Hematopoietic multipotent progenitor cell treated with erythropoietin and hydrocortisone succinate and interleukin-3 and kit ligand, for 4 days (in vitro differentiated cells): ENCODE measurements at regions not wholly inside any gene's neighbourhood (a gene's known extent, or its start where the extent isn't known, plus 50 kb on each side); places are given as distances from the start of the nearest gene placed in this dataset.
"Not testable (repeated sequence)": the region's sequence is repeated elsewhere in the genome, so short reads cannot be mapped to it uniquely, and the experiment has no call there.

ENCODE experiments used
- DNase-seq: peaks from one replicate; pipeline ENCODE4 v3.0.0-alpha.2; 2015

DNA sequence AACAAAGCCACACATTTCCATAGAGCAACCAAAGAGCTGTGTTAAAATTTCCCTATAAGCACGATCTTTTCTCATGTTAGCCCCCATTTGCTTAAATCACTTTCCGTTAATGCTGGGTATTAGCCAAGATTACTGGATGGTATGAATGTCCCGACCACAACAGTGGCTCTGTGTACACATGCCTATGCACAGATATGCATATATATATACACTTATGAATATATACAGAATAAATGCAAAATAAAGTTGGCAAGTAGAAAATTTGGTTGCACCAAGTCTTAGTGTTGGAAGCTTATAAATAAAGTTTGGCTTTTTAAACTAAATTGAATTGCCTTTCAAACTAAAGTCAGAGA, 265.9 kb upstream of the ETAA1 start:
- DNase-seq = no peak

- not testable (repeated sequence) for DNase-seq
Observed at GRCh38 chr2:67132441-67132940, 264.6 kb upstream of the ETAA1 start.

GRCh38 chr2:67135208-67135607, 261.9 kb upstream of the ETAA1 start:
- DNase-seq = no peak

DNA sequence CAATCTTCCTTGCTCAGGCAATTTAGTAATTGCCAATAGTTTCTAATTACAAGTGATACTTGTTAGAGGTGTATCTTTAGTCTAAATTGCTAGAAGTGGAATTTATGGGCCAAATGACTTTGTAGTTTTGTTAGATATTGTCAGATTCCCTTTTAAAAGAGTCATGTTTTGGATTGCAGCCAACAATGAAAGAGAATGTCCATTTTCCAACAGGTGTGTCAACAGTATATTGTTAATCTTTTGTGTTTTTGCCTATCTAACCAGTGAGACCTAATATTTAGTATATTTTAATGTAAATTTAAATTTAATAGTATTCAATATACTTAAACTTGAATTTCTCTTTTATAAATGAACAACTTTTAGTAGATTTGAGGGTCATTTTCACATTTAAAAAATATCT, 259.4 kb upstream of the ETAA1 start:
- no peak for DNase-seq

DNA sequence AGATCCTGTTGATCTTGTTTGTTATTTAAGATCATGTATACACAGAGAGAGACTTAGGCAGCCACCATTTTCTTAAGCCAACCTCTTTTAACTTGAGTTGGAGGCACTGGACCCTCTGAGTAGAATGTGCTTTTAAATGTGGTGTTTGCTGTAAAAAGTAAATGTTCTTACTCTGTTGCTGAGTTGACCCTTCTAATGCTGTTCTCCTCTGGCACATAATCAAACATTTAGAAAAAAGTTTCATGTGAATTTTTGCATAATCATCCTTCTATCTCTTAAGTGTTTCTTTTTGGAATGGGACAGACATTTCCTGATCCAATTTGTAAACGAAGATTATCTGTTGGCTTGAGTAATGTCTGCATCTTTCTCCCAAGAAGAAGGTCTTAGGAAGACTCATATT, 255.1 kb upstream of the ETAA1 start:
- no peak for DNase-seq

DNA sequence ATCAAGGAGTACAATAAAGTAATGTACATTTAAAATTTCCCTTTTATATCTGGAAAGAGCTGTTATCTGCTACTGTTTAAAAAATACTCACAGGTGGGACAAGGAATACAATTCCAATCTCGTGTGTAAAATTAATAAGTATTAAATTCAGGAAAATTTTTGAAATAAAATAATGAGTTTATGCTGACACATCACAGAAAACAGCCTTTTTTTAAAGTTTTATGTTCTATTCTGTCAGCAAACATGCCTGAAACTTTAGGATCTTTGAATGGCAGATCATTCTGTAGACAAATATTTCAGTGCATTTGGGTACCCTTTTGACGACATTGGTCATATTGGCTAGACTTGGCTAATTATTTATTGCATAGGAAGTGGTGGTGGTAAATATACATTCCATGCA, 254.4 kb upstream of the ETAA1 start:
- no peak for DNase-seq

GRCh38 chr2:67145851-67146250, 251.3 kb upstream of the ETAA1 start:
- no peak for DNase-seq

DNA sequence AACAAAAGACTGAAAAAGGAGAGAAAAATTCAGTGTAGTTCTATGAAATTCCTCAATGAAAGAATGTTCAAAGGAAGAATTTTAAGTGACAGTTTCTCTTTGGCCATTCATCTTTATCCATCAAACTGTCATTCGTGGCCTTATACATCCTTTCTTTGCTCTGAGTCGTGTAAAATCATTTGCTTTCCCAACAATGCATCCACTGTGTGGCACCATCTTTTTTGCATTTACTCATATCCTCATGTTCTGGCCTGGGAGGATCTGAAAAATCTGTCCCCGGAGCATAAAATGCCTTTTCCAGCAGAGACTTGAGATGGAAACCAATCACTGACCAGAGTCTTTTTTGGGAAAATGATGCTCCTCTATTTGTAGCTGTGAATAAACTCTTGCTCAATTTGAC, 240.3 kb upstream of the ETAA1 start:
- DNase-seq = no peak

DNA sequence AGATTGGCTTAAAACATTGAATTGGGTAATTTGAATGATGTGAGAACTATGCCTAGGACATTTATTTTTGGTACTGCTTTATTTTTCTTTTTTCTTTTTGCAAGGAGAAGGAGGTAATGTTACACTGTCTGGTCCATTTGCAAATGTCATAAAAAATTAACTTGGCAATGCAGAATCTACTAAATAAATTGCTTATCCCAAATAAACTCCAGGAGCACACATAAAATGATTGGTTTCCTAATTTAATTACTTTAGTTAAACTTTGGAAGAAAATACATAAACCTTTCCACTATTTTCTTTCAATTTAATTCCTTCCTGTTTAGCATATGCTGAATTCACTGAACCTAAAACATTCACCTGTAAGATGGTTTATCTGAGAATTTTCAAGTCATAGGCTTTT, 238.4 kb upstream of the ETAA1 start:
- no peak for DNase-seq

- no peak for DNase-seq
Observed at GRCh38 chr2:67159929-67160328, 237.2 kb upstream of the ETAA1 start.

DNA sequence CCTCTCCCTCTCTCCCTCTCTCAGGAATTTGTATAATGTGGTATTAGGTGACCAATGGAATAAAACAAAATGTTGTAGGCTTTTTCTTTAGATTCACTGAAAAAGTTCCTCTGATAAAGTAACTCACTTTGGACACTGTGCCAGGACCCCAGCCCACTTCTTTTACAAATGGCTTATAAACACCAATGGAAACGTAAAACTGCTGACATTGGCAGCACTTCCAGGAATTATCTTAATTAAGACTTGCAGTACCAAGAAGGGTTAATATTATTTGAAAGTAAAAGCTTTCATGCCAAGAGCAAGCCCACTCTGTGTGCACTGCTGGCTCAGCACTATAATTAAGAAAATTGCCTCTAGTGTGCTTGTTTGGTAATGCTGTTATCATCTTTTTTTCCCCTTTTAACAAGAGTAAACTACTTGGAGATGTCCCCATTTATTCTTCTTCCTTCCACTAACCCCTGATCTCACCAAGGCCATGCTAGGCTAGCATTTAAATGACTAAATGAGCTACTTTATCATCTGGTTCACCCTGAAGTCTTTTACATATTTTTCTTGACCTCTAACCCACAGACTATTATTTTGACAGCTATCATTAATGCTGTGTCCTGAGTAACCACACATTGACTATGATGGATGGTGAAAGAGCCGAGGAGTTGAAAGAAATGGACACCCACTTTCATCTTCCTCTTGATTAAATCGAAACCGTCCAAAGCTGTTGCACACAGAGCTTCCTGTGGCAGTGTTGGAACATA, 232.2 kb upstream of the ETAA1 start:
- no peak for DNase-seq

DNA sequence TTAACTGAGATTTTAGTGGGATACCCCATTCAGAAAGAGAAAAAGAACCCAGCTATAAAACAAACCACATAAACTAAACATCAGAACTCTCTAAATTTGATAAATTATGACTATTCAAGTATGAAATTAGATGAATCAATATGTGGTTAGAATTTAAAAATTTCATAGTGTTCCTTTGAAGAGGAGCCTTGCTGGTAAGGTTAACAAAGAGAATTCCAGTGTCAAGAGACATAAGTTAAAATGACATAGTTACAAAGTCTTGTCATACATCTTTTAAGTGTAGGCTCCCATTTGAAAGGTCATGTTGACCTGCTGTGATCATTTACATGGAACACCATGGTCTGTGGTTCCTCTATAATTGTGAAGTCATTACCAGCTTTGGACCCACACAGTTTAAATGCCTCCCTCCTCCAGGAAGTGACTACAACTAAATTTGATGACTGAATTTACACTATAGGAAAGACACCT, 231.6 kb upstream of the ETAA1 start:
- DNase-seq = no peak

GRCh38 chr2:67166511-67166910, 230.6 kb upstream of the ETAA1 start:
- not testable (repeated sequence) for DNase-seq

DNA sequence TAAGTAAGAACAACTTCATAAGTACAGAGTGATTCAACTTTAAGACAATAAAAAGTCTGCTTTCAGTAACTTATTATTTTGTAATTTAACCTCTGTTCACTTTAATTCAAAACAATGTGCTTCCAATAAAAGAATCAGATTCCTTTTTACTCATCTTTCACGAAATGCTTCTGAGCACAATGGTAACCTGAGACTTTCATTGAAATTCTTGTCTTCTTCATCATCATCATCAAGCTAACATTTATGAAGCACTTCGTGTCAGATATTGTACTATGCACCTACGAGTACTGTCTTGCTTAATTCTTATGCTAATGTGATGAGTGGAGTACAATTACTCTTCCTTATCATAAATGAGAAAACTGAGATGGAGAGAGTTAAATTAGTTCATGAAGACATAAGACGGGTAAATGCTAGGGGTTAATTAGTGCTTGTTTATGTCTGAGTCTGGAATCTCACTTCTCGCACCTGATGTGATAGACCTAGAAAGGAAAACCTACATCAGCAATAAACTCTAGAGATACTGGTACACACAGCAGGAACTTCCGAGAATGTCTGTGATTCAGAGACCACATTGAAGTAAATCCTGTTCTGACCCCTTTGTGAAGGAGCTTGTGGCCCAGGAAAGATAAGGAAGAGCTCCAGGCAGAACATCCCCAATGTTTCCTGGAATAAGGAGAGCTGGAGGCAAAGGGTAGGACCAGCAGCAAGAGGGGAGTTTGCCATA, 227.6 kb upstream of the ETAA1 start:
- no peak for DNase-seq

DNA sequence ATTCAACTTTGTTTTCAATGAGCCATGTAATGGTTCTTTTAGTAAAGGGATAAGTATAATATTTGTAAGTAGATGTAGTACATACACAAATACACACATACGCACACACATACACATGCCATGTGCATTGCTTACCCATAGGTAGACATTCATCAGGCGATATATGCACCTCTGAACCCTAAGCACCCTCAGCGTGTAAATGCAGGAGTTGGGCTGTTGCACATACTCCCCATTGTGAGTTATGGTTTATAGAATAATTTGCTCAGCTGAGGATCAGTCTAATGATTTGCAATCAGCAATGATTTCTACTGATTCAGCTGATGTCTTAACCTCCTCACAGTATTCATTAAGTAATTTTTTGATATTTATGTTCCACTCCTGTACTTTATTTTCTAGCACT, 217.6 kb upstream of the ETAA1 start:
- no peak for DNase-seq

GRCh38 chr2:67180841-67181240, 216.3 kb upstream of the ETAA1 start:
- DNase-seq = no peak

DNA sequence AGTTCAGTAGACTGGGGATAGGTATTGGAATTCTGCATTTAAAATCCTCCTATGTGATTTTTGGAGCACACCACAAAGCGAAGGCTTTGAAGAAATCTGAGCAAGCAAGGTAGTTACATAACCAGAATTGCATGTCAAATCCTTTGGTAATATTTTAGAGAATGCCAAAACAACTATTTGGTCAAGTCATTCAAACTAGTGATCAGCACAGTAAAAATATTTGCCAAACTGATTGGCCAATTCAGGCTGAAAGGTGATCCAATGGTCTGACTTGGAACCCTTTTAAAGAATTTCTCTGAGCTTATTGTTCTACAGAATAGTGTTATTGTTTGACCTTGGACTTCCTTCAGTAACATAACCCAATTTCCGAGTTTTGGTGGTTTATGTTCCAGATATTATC, 214.2 kb upstream of the ETAA1 start:
- DNase-seq = no peak

DNA sequence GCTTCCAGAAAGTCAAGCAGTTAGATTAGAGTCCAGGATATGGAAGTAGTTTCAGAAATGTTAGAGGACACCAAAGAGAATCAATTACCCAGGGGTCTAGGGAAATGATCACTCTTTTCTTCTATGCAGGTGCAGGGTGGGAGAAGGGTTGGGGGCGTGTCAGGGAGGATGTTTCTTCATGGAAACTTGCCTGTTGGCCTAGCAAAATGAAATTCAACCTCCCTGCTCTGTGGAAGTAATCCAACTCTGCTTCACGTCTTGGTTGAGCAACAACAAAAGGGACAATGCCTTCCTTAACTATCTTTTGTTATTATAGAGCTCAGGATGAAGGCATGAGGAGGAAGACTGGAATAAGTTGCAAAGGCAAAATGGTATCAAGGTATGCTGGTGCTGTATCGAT, 210.8 kb upstream of the ETAA1 start:
- DNase-seq = no peak

DNA sequence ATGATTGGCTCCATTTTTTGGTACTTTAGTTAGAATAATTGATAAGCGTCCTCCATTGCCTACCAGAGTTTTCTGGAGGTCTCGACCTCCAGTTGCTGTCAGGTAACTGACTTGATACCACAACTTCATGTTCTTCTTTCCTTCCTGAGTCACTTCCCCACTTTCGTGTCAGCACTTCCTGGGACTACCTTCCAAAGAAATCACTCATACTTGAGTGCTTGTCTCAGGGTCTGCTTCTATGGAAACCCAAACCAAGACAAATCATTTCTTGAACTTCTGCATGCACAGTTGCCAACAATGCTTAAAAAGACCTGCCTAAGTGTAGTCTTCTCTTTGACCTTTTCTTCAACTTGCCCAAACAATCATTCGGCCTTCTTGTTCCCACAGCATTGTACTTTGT, 210.3 kb upstream of the ETAA1 start:
- no peak for DNase-seq

DNA sequence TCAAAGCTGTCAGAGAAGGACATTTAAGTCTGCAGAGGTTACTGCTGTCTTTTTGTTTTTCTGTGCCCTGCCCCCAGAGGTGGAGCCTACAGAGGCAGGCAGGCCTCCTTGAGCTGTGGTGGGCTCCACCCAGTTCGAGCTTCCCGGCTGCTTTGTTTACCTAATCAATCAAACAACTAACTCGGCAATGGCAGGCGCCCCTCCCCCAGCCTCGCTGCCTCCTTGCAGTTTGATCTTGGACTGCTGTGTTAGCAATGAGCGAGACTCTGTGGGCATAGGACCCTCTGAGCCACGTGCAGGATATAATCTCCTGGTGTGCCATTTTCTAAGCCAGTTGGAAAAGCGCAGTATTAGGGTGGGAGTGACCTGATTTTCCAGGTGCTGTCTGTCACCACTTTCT, 201.8 kb upstream of the ETAA1 start:
- not testable (repeated sequence) for DNase-seq

DNA sequence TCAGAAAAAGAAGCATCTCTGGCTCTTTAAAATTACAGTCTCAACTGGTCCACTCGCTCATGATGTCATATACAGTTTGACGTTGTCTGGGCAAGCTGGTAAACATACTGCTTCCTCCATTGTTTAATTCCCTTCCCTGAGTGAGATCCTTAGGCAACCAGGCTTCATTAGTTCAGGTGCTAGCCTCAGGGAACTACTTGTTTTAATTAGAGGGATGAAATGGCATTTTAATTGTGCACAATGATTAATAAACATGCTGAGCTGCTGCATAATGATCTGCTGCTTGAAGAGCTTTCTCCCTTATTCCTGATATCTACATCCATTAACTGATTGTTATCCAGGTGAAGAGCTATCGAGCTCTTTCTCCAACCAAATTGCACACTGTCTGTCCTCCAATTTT, 195.6 kb upstream of the ETAA1 start:
- DNase-seq = no peak

DNA sequence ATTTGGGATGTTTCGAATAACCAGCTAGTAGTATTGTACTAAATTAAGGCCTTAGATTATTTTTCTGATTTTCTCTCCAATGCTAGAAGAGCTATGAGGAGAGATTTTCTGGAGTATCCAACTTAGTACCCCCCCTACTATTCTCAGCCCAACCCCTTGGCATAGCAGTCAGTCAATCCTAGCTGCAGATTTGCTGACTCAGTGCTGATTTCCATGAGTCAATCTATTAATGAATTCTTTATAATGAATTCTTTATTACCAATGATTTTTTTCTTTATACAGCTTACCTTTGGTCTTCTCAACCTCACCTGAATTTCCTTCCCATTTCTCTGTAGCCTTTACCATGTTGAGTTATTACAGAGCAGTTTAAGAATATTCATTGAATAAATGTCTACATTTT, 192.8 kb upstream of the ETAA1 start:
- no peak for DNase-seq

DNA sequence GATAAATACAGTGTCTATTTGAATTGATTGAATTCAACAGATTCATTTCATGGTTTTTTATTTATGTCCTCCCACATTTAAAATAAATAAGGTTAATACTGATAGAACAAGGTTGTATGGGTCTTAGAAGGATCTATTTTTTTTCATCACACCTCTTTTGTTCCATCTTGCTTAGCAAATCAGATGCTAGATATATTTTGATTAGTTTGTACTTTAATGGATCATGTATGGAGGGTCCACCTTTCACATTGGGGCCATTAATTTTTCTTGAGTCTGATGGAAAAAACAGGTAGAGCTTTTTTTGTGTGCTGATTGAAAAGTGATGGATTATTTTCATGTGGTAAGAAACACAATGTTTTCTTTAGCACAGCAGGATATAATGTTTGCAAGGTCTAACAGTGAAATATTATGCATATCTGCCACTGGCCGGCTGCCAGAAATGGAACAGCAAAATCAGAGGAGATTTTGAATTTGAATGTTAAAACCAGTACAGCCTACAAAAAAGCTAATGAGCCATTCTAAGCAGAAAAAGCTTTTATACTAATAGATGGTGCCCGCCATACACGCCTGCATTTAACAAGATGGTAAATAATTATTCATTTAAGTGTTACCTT, 188.1 kb upstream of the ETAA1 start:
- DNase-seq = no peak

GRCh38 chr2:67210430-67210829, 186.7 kb upstream of the ETAA1 start:
- no peak for DNase-seq
